ENCODE measurements at regions not wholly inside any gene's neighbourhood (a gene's known extent, or its start where the extent isn't known, plus 50 kb on each side); places are given as distances from the start of the nearest gene placed in this dataset.

- no peak for TF ChIP-seq CTCF (conservative IDR thresholded peaks at IDR 0.05 in 1 of 2, IDR thresholded peaks at IDR 0.05 in 1 of 2; ENCODE audit: low read depth in 1 of 2, low read length in 2 of 2)
- no peak for TF ChIP-seq EZH2 (IDR thresholded peaks at IDR 0.05; ENCODE audit: low read length, missing control alignments)
These were observed 352.8 kb upstream of the FAM174A start for GRCh38 chr5:100182402-100182801.

Measured in fibroblast of lung (primary cell).